ENCODE measurements at regions not wholly inside any gene's neighbourhood (a gene's known extent, or its start where the extent isn't known, plus 50 kb on each side); places are given as distances from the start of the nearest gene placed in this dataset.

DNA sequence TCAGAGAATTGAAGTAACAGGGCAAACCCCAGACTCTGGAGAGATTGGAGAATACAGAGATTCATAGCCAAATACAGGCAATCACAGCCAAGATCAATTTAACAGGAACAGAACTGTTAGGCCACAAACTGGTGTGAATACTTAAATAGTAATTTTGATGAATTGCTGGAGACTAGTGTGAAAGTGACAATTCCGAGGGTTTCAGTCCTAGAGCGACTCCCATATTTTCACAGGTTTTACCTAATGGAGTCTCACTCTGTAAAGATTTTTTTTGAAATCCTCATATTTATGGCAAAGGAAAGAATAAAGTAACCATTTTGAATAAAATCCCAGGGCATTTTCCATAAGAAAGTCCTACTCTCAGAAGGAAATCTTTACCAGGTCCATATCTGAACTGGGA, 135.5 kb downstream of the MMUT start:
- no peaks in the 10 kb centered on the region for H3K4me1 ChIP-seq
- H3K27ac ChIP-seq = no peak overlapping the region
- no peak for DNase-seq
- H3K27me3 ChIP-seq = no peaks in the 10 kb centered on the region
- no peaks in the 10 kb centered on the region for H3K9me3 ChIP-seq
- H3K36me3 ChIP-seq = no peaks in the 10 kb centered on the region
- intact Hi-C loops (cut with DNase I) = no loop called here
- H3K4me3 ChIP-seq = no peak overlapping the region
- TF ChIP-seq, protein P1, sequence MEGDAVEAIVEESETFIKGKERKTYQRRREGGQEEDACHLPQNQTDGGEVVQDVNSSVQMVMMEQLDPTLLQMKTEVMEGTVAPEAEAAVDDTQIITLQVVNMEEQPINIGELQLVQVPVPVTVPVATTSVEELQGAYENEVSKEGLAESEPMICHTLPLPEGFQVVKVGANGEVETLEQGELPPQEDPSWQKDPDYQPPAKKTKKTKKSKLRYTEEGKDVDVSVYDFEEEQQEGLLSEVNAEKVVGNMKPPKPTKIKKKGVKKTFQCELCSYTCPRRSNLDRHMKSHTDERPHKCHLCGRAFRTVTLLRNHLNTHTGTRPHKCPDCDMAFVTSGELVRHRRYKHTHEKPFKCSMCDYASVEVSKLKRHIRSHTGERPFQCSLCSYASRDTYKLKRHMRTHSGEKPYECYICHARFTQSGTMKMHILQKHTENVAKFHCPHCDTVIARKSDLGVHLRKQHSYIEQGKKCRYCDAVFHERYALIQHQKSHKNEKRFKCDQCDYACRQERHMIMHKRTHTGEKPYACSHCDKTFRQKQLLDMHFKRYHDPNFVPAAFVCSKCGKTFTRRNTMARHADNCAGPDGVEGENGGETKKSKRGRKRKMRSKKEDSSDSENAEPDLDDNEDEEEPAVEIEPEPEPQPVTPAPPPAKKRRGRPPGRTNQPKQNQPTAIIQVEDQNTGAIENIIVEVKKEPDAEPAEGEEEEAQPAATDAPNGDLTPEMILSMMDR (IDR thresholded peaks at IDR 0.05) = no peak
- no peak for ATAC-seq

DNA sequence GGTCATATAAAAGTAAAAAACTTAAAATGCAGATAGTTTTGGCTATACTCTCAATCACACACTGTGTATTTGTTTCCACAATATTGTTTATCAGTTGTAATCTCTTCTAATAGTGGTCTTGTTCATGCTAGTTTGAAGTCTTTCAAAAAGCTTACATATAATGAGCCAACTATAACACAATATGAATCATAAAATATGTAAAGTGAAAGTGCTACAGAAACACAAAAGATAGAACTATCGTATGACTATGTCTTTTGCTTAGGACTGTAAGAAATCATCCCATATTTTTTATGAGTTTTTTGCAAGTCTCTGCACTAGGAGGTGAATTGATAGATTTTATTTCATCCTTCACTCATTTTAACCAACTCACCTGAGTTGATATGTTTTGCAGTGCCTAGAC, 136.0 kb downstream of the MMUT start:
- TF ChIP-seq, protein P1 (IDR thresholded peaks at IDR 0.05) = no peak
- no peaks in the 10 kb centered on the region for H3K27me3 ChIP-seq
- H3K27ac ChIP-seq = no peak overlapping the region
- H3K9me3 ChIP-seq = no peaks in the 10 kb centered on the region
- intact Hi-C loops (cut with DNase I) = no loop called here
- H3K36me3 ChIP-seq = no peaks in the 10 kb centered on the region
- DNase-seq (no peak), ATAC-seq (no peak)
- no peak overlapping the region for H3K4me3 ChIP-seq
- H3K4me1 ChIP-seq = no peaks in the 10 kb centered on the region

DNA sequence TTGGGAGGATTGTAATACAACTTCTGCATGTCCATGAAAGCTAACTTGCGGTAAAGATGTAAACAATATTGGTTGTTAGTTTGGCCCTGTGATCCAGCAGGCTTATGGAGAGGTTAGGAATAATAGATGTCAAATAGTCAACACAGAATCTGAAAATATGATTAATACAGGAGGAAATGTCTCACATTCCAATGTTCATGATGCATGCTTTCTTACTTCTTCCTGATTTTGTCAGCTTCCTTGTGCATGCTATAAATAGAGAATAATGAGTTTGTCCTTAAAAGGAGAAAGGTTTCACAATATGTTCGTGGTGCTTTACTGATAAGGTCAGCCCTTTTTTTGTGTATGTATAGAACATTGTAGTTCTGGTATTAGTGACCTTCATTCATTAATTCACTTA, 136.7 kb downstream of the MMUT start:
- Histone ChIP-seq H3K27ac (no peak overlapping the region), H3K4me1 (no peaks in the 10 kb centered on the region), H3K4me3 (no peak overlapping the region), H3K27me3 (no peaks in the 10 kb centered on the region), H3K36me3 (no peaks in the 10 kb centered on the region), H3K9me3 (no peaks in the 10 kb centered on the region)
- ATAC-seq = no peak
- TF ChIP-seq, protein P1 (IDR thresholded peaks at IDR 0.05) = no peak
- intact Hi-C loops (cut with DNase I) = no loop called here
- no peak for DNase-seq

DNA sequence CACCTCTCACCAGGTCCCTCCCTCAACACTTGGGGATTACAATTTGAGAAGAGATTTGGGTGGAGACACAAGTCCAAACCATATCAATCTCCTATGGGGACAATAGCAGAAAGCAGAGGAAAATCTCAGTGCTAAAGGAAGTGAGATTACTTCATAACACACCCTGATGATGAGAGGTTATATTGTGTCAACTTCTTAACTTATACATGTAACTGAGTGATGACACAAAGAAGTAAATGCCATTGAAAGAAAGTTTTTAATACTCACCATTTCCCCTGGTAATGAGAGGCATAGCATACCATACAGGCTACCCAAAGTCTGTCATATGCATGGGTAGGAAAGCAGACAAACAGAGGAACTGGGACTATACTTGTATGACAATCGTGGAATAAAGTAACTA, 137.2 kb downstream of the MMUT start:
- Histone ChIP-seq H3K9me3 (no peaks in the 10 kb centered on the region), H3K27me3 (no peaks in the 10 kb centered on the region), H3K4me3 (no peak overlapping the region), H3K36me3 (no peaks in the 10 kb centered on the region), H3K4me1 (no peaks in the 10 kb centered on the region), H3K27ac (no peak overlapping the region)
- TF ChIP-seq, protein P1 (IDR thresholded peaks at IDR 0.05) = no peak
- DNase-seq = no peak
- intact Hi-C loops (cut with DNase I) = no loop called here
- ATAC-seq = no peak

DNA sequence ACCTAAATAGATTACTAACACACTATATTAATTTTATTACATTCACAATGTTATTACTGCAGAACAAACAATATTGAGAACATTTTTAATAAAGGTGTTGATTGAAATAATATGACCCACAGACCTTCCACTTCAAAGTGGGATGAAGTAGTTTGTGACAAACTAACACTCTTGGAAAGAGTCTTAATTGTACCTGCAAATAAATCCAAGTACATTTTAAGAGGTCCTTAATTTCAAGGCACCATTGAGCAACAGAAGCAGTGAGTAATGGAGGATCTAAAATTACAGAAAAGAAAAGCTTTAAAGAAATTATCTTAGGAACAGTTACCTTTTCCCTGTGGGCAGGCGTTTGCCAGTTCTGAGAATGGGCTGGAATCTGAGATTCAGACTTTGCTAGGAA, 140.2 kb downstream of the MMUT start:
- no peak for DNase-seq
- no peaks in the 10 kb centered on the region for H3K27me3 ChIP-seq
- no peaks in the 10 kb centered on the region for H3K9me3 ChIP-seq
- peak; percentile 39 for ATAC-seq
- H3K27ac ChIP-seq = no peak overlapping the region
- no peaks in the 10 kb centered on the region for H3K36me3 ChIP-seq
- H3K4me1 ChIP-seq = no peaks in the 10 kb centered on the region
- intact Hi-C loops (cut with DNase I) = no loop called here
- TF ChIP-seq, protein P1 (IDR thresholded peaks at IDR 0.05) = no peak
- H3K4me3 ChIP-seq = no peak overlapping the region

DNA sequence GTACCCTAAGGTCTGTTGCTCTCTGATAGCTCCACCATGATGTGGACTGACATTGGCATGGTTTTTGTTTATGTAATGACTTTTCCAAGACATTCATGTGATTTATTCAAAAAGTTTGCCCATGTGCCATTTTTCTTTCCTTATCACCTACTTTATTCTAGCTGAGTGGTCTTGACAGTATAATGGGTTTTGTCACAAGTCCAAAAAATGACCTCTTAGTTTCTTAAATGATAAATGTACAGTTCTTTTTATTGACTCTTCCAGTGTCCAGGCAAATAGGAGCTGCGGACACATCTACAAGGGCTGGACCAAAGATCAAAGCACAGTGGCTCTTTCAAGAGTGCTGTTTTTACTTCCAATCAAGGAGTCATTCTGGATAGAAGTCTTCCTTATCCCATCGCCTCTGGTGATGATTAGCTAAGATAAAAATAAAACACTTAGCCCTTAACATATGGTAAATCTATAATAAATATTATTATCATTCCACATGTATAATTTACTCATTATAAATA, 141.4 kb downstream of the MMUT start:
- no peak overlapping the region for H3K4me3 ChIP-seq
- H3K27me3 ChIP-seq = no peaks in the 10 kb centered on the region
- no peaks in the 10 kb centered on the region for H3K36me3 ChIP-seq
- ATAC-seq (no peak), DNase-seq (no peak)
- no peak overlapping the region for H3K27ac ChIP-seq
- intact Hi-C loops (cut with DNase I) = no loop called here
- TF ChIP-seq, protein P1 (IDR thresholded peaks at IDR 0.05) = no peak
- no peaks in the 10 kb centered on the region for H3K9me3 ChIP-seq
- no peaks in the 10 kb centered on the region for H3K4me1 ChIP-seq
